Loucy (cell line): ENCODE measurements at regions not wholly inside any gene's neighbourhood (a gene's known extent, or its start where the extent isn't known, plus 50 kb on each side); places are given as distances from the start of the nearest gene placed in this dataset.

Experiments
- H2AFZ ChIP-seq: fragments of 200-600 bp; sonication (generic); 2 replicates; pipeline ENCODE4 v1.6.0; 2016; ENCODE audit warnings: antibody characterized with exemption, mild to moderate bottlenecking, low read length, moderate library complexity
- H3F3A ChIP-seq: fragments of 200-600 bp; 2 replicates; pipeline ENCODE4 v1.6.0; 2016; ENCODE audit warnings: antibody characterized with exemption, low read depth, mild to moderate bottlenecking
- H3K27me3 ChIP-seq: fragments of 200-600 bp; sonication (generic); 2 replicates; pipeline ENCODE4 v1.6.1; 2014; ENCODE audit warnings: low read length, mild to moderate bottlenecking; ENCODE audit not compliant: insufficient read depth, poor library complexity, severe bottlenecking
- H3K36me3 ChIP-seq: fragments of 200-600 bp; sonication (generic); 2 replicates; pipeline ENCODE4 v1.6.1; 2016; ENCODE audit warnings: low read length; ENCODE audit not compliant: insufficient read depth
- H3K4me1 ChIP-seq: fragments of 200-600 bp; sonication (generic); 2 replicates; pipeline ENCODE4 v1.5.1; 2014; ENCODE audit warnings: low read length, mild to moderate bottlenecking; ENCODE audit not compliant: insufficient read depth, poor library complexity, severe bottlenecking
- H3K4me2 ChIP-seq: fragments of 200-600 bp; sonication (generic); 2 replicates; pipeline ENCODE4 v1.6.0; 2014; ENCODE audit warnings: antibody characterized with exemption, low read length, low read depth, mild to moderate bottlenecking; ENCODE audit not compliant: poor library complexity, severe bottlenecking
- H3K4me3 ChIP-seq: fragments of 200-600 bp; sonication (generic); 2 replicates; pipeline ENCODE4 v1.5.1; 2014; ENCODE audit warnings: low read length, mild to moderate bottlenecking, mixed read lengths; ENCODE audit not compliant: poor library complexity, severe bottlenecking
- H3K79me2 ChIP-seq: fragments of 200-600 bp; sonication (generic); 2 replicates; pipeline ENCODE4 v1.6.1; 2014; ENCODE audit warnings: low read length; ENCODE audit not compliant: insufficient read depth
- H3K9ac ChIP-seq: fragments of 200-600 bp; sonication (generic); 2 replicates; pipeline ENCODE4 v1.6.0; 2014; ENCODE audit warnings: mild to moderate bottlenecking, low read depth, low read length, moderate library complexity; ENCODE audit not compliant: poor library complexity, severe bottlenecking
- H3K9me2 ChIP-seq: fragments of 200-600 bp; sonication (generic); replicated peaks from 2 replicates; pipeline ENCODE4 v1.6.1; 2016; ENCODE audit warnings: low read depth, low read length, mixed read lengths
- H3K9me3 ChIP-seq: fragments of 200-600 bp; sonication (generic); 2 replicates; pipeline ENCODE4 v1.6.1; 2014; ENCODE audit warnings: mild to moderate bottlenecking, antibody characterized with exemption, low read length, low read depth; ENCODE audit not compliant: insufficient read depth
- H4K20me1 ChIP-seq: fragments of 200-600 bp; sonication (generic); 2 replicates; pipeline ENCODE4 v1.6.0; 2014; ENCODE audit warnings: antibody characterized with exemption, low read length, mild to moderate bottlenecking; ENCODE audit not compliant: insufficient read depth, poor library complexity, severe bottlenecking
- CTCF ChIP-seq: fragments of 200-600 bp; sonication (generic); conservative IDR thresholded peaks from 2 replicates; pipeline ENCODE4 v1.5.1; 2014; ENCODE audit warnings: mild to moderate bottlenecking, antibody characterized with exemption, low read length
- EZH2phosphoT487 ChIP-seq: fragments of 200-600 bp; IDR thresholded peaks from 2 replicates; pipeline ENCODE4 v1.6.1; 2018; ENCODE audit warnings: antibody characterized with exemption, mild to moderate bottlenecking, moderate library complexity, borderline replicate concordance

DNA sequence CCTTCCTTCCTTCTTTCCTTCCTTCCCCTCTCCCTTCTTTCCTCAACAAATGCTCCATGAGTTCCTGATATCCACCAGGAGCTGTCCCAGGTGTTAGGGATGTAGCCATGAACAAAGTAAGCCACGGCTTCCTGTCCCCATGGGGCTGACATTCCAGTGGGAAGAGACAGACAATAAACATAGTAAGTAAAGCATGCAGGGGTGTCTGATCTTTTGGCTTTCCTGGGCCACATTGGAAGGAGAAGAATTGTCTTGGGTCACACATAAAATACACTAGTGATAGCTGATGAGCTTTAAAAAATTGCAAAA is 81.5 kb upstream of the ZBTB40 start:
- Histone ChIP-seq H3K9me3 (no peaks in the 10 kb centered on the region), H3K9ac (no peak overlapping the region), H3K4me2 (no peak overlapping the region), H3K36me3 (no peaks in the 10 kb centered on the region), H2AFZ (no peak overlapping the region), H4K20me1 (no peaks in the 10 kb centered on the region), H3K4me1 (no peaks in the 10 kb centered on the region), H3K27me3 (no peaks in the 10 kb centered on the region), H3F3A (no peaks in the 10 kb centered on the region), H3K4me3 (no peak overlapping the region), H3K79me2 (no peaks in the 10 kb centered on the region), H3K9me2 (no peaks in the 10 kb centered on the region)
- TF ChIP-seq CTCF = no peak
- no peak for TF ChIP-seq EZH2phosphoT487

DNA sequence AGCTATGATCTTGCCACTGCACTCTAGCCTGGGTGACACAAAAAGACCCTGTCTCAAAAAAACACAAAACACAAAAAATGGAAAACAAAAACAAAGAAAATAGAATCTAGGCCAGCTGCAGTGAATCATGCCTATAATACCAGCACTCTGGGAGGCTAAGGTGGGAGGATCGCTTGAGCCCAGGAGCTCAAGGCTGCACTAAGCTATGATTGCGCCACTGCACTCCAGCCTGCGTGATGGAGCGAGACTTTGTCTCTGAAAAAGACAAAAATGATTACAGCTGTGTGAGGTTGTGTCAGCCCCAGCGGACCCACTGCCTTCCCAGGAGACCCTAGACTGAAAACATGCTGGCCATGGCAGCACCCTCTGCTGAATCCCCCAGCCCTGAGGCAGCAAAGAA is 80.2 kb upstream of the ZBTB40 start:
- no peaks in the 10 kb centered on the region for H3F3A ChIP-seq
- H3K36me3 ChIP-seq = no peaks in the 10 kb centered on the region
- no peak for TF ChIP-seq CTCF
- no peak for TF ChIP-seq EZH2phosphoT487
- H3K9ac ChIP-seq = no peak overlapping the region
- H2AFZ ChIP-seq = no peak overlapping the region
- H3K79me2 ChIP-seq = no peaks in the 10 kb centered on the region
- H3K27me3 ChIP-seq = peaks cover 7% of the 10 kb centered on the region
- H3K4me3 ChIP-seq = no peak overlapping the region
- H3K4me1 ChIP-seq = no peaks in the 10 kb centered on the region
- H3K9me2 ChIP-seq = no peaks in the 10 kb centered on the region
- no peaks in the 10 kb centered on the region for H3K9me3 ChIP-seq
- no peak overlapping the region for H3K4me2 ChIP-seq
- H4K20me1 ChIP-seq = no peaks in the 10 kb centered on the region

- H4K20me1 ChIP-seq = no peaks in the 10 kb centered on the region
- TF ChIP-seq CTCF = no peak
- TF ChIP-seq EZH2phosphoT487 = no peak
- H3K36me3 ChIP-seq = no peaks in the 10 kb centered on the region
- no peaks in the 10 kb centered on the region for H3K79me2 ChIP-seq
- H3K4me3 ChIP-seq = no peak overlapping the region
- no peaks in the 10 kb centered on the region for H3K9me2 ChIP-seq
- H3K9me3 ChIP-seq = no peaks in the 10 kb centered on the region
- no peaks in the 10 kb centered on the region for H3K4me1 ChIP-seq
- H3K9ac ChIP-seq = no peak overlapping the region
- H2AFZ ChIP-seq = no peak overlapping the region
- H3K4me2 ChIP-seq = no peak overlapping the region
- H3K27me3 ChIP-seq = peaks cover 7% of the 10 kb centered on the region
- H3F3A ChIP-seq = no peaks in the 10 kb centered on the region
These were observed 78.4 kb upstream of the ZBTB40 start for GRCh38 chr1:22373252-22373651.
